Activated CD4-positive, alpha-beta T cell treated with anti-CD3 and anti-CD28 coated beads for 36 hours (primary cell): ENCODE measurements at regions not wholly inside any gene's neighbourhood (a gene's known extent, or its start where the extent isn't known, plus 50 kb on each side); places are given as distances from the start of the nearest gene placed in this dataset.

Source experiments
- ATAC-seq: fragments of 200-7000 bp; cut with Tn5 transposase; one replicate; pipeline ENCODE4 v1.10.0; 2021; ENCODE audit warnings: mild to moderate bottlenecking, moderate library complexity
- CTCF ChIA-PET: fragments of 350-600 bp; sonication (Branson Sonifier 250); formaldehyde crosslinking; loops from one replicate; lab custom pipeline; 2021; ENCODE audit warnings: antibody characterized with exemption; lab: Charles Lee
- POLR2A ChIA-PET: fragments of 350-600 bp; sonication (Branson Sonifier 250); formaldehyde crosslinking; loops from one replicate; lab custom pipeline; 2021; ENCODE audit warnings: antibody characterized with exemption, inconsistent platforms; lab: Charles Lee
- DNase-seq: peaks from one replicate; pipeline ENCODE4 v3.0.0-alpha.2; 2020
- H3K27ac Mint-ChIP-seq: one replicate; pipeline ENCODE4 v1.8.0; 2021; ENCODE audit warnings: mixed read lengths
- H3K27me3 Mint-ChIP-seq: one replicate; pipeline ENCODE4 v1.8.0; 2021; ENCODE audit warnings: mixed read lengths
- H3K36me3 Mint-ChIP-seq: one replicate; pipeline ENCODE4 v1.8.0; 2021; ENCODE audit warnings: low read depth, mixed read lengths
- H3K4me1 Mint-ChIP-seq: one replicate; pipeline ENCODE4 v1.8.0; 2021; ENCODE audit warnings: mixed read lengths
- H3K4me3 Mint-ChIP-seq: one replicate; pipeline ENCODE4 v1.8.0; 2021; ENCODE audit warnings: mild to moderate bottlenecking, moderate library complexity, mixed read lengths
- H3K9me3 Mint-ChIP-seq: one replicate; pipeline ENCODE4 v1.8.0; 2021; ENCODE audit warnings: low read depth, mixed read lengths
- intact Hi-C, 2 experiments: fragments of 100-400 bp; cut with DNase I in 1 of 2; cut with micrococcal nuclease in 1 of 2; formaldehyde crosslinking; loops; one replicate each; pipeline versions ENCODE4 v1.14.2 to v1.15.1; 2022 to 2024; cut with DNase I, micrococcal nuclease

DNA sequence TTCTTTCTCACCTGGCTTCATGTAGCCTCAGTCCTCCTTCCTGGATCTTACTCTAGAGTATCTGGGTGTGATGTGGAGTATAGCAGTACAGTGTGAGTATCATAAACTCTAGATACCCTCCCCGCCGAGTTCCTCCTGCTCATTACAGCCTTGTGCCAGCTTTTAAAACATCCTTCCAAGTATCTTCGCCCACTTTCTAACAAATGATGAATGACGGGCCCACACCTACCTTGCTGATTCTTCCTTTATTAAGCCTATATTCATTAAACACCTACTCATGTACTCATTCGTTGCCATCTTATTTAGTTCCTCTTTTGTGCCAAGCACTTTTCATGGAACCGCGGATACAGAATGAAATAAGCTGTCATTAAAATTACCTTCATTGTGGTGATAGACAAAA lies 1585.3 kb upstream of the TENM3 start:
- H3K9me3 Mint-ChIP-seq, result no peaks in the 10 kb centered on the region
- intact Hi-C loops, result no loop called here
- no peak overlapping the region for H3K4me3 Mint-ChIP-seq
- no peaks in the 10 kb centered on the region for H3K4me1 Mint-ChIP-seq
- no peaks in the 10 kb centered on the region for H3K36me3 Mint-ChIP-seq
- no peak for ATAC-seq
- H3K27ac Mint-ChIP-seq, result no peak overlapping the region
- no peak for DNase-seq
- POLR2A ChIA-PET, result no interaction called here
- CTCF ChIA-PET, result no interaction called here
- H3K27me3 Mint-ChIP-seq, result no peaks in the 10 kb centered on the region

DNA sequence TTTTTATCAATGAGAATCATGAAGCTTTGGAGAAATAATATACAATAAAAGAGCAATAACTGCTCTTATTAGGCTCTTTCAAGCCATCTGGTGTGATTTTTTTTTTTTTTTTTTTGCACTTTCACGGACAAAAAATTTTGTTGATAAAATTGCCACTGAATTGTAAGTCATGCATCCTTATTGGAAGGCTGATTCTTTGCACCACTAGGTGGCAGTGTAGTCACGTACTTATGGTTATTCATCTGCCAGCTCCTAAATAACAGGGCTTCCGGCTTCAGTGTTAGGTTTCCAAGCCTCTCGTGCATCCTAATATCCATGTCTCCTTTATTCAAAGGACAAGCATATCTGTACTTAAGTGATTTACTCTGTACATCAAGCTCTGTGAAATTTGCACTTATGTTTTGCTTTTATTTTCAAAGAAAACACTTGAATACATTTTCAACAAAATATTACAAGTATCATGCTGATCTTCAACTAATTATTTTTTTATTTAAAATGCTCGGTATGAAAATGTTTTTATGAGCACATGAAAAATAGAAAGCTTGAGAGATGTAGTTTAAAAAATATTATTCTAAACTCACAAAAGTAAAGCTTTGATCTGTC lies 1578.3 kb upstream of the TENM3 start:
- H3K9me3 Mint-ChIP-seq, result no peaks in the 10 kb centered on the region
- intact Hi-C loops, result loop anchor here in 1 of 2 experiments (2.0 to 10.0 kb wide), 3 partner anchors 280 to 798 kb away; no protein-coding TSS in a partner anchor
- H3K27me3 Mint-ChIP-seq, result no peaks in the 10 kb centered on the region
- ChIA-PET CTCF (interaction anchor here (0.6 to 2.3 kb wide), 11 partner anchors 10 to 864 kb away, joined by 3 to 9 read pairs (median 6); no protein-coding TSS in a partner anchor), POLR2A (no interaction called here)
- no peak overlapping the region for H3K27ac Mint-ChIP-seq
- ATAC-seq (peak; percentile 51), DNase-seq (peak; percentile 72)
- H3K36me3 Mint-ChIP-seq, result no peaks in the 10 kb centered on the region
- no peak overlapping the region for H3K4me3 Mint-ChIP-seq
- H3K4me1 Mint-ChIP-seq, result no peaks in the 10 kb centered on the region

DNA sequence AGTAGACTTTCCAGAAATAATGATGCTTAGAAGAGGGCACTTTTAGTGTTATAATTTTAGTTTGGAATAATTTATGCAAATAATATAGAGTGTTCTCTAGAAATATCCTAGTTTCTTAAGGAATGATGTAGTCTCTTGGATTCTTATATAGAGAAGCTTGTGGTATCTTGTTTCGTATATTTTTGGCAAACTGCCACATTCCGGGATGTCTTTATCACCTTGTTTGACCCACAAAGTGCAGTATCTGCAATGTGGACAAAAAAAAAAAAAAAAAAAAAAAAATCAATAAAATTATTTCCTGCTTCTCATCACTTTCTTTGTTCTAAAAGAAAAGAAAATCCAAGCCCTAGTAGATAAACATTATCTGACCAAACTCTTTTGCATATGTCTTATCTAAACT lies 1577.7 kb upstream of the TENM3 start:
- ChIA-PET POLR2A (no interaction called here), CTCF (interaction anchor here (0.6 to 2.3 kb wide), 11 partner anchors 10 to 863 kb away, joined by 3 to 9 read pairs (median 5); no protein-coding TSS in a partner anchor)
- H3K36me3 Mint-ChIP-seq, result no peaks in the 10 kb centered on the region
- no peak overlapping the region for H3K4me3 Mint-ChIP-seq
- DNase-seq (no peak), ATAC-seq (no peak)
- H3K4me1 Mint-ChIP-seq, result no peaks in the 10 kb centered on the region
- H3K27me3 Mint-ChIP-seq, result no peaks in the 10 kb centered on the region
- intact Hi-C loops, result loop anchor here in 1 of 2 experiments (2.0 to 10.0 kb wide), 3 partner anchors 279 to 799 kb away; no protein-coding TSS in a partner anchor
- no peaks in the 10 kb centered on the region for H3K9me3 Mint-ChIP-seq
- no peak overlapping the region for H3K27ac Mint-ChIP-seq

DNA sequence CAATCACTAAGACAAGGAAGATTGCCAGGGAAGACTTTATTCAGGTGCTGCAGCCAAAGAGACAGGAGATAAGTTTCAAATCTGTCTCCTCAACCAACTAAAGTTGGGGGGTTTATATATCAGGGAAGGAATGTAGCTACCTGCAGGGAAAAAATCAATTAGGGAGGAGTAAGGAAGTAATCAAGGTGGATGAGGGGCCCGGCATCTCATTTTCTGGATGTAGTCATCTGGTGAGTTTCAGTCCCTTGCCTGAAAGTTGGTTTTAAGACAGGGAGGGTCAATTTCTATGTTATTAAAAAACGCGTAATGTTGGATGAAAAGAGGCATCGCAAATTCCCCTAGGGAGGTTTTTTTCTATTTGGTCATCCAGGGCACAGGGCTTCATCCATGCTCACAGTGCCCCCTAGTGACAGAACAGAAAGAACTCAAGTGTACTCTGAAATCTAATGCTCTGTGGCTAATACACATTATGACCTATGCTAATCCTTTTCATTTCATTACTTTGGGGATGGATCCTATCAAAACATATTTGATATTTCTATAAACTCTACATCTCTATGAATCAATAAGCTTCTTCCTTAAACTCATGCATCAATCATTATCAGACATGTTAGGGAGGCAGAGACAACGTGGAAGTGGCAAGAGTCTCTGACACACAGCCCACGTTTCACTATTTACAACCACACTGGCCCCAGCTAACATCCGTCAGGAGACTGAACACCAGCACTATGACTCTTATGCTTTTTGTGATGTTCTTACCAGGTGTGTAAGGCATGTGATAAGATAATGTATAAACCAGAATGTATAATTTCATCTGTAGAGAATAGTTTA lies 1577.0 kb upstream of the TENM3 start:
- ATAC-seq, result peak; percentile 47
- no peak overlapping the region for H3K4me3 Mint-ChIP-seq
- ChIA-PET CTCF (interaction anchor here (0.6 to 2.3 kb wide), 7 partner anchors 12 to 799 kb away, joined by 3 to 9 read pairs (median 5); no protein-coding TSS in a partner anchor), POLR2A (no interaction called here)
- no peaks in the 10 kb centered on the region for H3K4me1 Mint-ChIP-seq
- intact Hi-C loops, result loop anchor here in 1 of 2 experiments (2.0 to 10.0 kb wide), 3 partner anchors 279 to 799 kb away; no protein-coding TSS in a partner anchor
- H3K27ac Mint-ChIP-seq, result no peak overlapping the region
- H3K36me3 Mint-ChIP-seq, result no peaks in the 10 kb centered on the region
- peak; percentile 32 for DNase-seq
- H3K27me3 Mint-ChIP-seq, result no peaks in the 10 kb centered on the region
- H3K9me3 Mint-ChIP-seq, result no peaks in the 10 kb centered on the region

DNA sequence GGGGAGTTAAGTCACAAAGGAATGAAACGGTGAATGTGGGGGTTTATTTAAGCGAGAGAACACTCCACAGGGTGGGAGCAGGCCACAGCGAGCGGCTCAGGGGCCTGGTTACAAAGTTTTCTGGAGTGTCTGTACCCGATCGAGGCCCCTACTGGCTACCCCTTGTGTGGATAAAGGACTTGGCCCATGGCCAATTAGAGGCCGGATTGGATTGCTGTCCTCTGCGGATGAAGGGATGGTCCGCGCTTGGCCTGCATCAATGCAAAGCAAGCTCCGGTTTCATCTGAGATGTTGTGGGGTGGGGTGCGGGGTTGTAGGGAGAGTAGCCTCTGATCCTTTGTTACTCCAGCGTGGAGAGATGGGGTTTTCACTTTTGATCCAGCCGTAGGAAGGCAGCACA lies 1574.5 kb upstream of the TENM3 start:
- H3K4me1 Mint-ChIP-seq, result no peaks in the 10 kb centered on the region
- H3K27ac Mint-ChIP-seq, result no peak overlapping the region
- H3K36me3 Mint-ChIP-seq, result no peaks in the 10 kb centered on the region
- POLR2A ChIA-PET, result no interaction called here
- ATAC-seq (no peak), DNase-seq (no peak)
- H3K27me3 Mint-ChIP-seq, result no peaks in the 10 kb centered on the region
- H3K4me3 Mint-ChIP-seq, result no peak overlapping the region
- CTCF ChIA-PET, result no interaction called here
- intact Hi-C loops, result loop anchor here in 1 of 2 experiments (10.0 kb wide), 2 partner anchors 276 to 476 kb away; no protein-coding TSS in a partner anchor
- H3K9me3 Mint-ChIP-seq, result no peaks in the 10 kb centered on the region

DNA sequence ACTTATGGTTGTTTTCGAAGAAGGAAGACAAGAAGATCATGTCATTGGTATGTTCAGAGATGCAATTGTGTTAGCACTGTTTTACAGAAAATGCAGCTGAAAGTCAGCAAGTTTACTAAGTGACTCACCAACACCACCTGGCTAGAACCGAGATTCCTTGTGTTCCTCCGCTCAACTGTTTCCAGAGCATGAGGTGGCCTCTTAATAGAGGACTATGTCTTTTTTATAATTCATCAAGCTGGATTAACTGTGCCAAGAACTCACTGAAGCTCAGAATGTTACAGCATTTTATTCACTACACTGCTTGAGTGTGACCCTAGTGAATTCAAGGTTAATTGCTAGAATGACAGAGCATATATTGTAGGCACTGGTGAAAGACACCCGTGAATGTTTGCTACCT lies 1573.5 kb upstream of the TENM3 start:
- H3K36me3 Mint-ChIP-seq, result no peaks in the 10 kb centered on the region
- H3K9me3 Mint-ChIP-seq, result no peaks in the 10 kb centered on the region
- no peak for DNase-seq
- no peak overlapping the region for H3K4me3 Mint-ChIP-seq
- no peaks in the 10 kb centered on the region for H3K27me3 Mint-ChIP-seq
- no peak overlapping the region for H3K27ac Mint-ChIP-seq
- intact Hi-C loops, result loop anchor here in 1 of 2 experiments (10.0 kb wide), 2 partner anchors 275 to 475 kb away; no protein-coding TSS in a partner anchor
- H3K4me1 Mint-ChIP-seq, result no peaks in the 10 kb centered on the region
- no peak for ATAC-seq
- ChIA-PET POLR2A (no interaction called here), CTCF (no interaction called here)

DNA sequence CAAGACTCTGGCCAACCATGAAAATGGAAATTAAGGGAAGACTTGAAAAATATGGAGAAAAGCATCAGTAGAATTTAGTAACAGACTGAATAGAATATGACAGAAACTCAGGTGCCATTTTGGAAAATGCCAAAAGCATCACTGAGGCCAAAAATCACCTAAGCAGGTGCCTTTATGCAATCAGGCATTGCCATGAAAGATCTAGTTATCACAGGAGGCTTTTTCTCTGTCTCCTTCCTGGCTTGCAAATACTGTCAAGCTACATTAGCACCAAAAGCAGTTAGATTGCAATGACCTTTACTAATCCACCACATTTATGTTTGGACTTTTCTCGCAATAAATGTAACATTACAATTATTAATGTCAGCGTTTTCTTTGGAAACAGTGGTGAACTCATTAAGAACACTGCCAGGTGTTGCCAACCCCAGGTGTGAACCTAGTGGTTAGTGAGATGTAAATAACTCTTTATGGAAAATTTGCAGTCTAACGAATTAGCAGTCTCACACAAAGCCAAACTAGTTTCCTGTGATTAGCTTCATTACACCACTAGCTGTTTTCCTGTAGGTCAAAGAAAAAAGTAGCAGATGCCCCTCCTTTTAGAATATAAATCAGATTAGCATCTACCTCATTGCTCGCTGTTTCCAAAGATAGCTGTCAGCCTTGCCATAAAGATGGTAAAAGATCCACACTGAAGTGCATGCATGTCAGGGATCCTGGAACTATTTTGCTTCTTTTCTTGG lies 1568.4 kb upstream of the TENM3 start:
- no peaks in the 10 kb centered on the region for H3K9me3 Mint-ChIP-seq
- POLR2A ChIA-PET, result no interaction called here
- H3K4me3 Mint-ChIP-seq, result no peak overlapping the region
- no peaks in the 10 kb centered on the region for H3K36me3 Mint-ChIP-seq
- no peaks in the 10 kb centered on the region for H3K27me3 Mint-ChIP-seq
- intact Hi-C loops, result no loop called here
- no peak overlapping the region for H3K27ac Mint-ChIP-seq
- CTCF ChIA-PET, result interaction anchor here (0.9 kb wide), 1 partner anchor 10 kb away, joined by 3 read pairs; no protein-coding TSS in a partner anchor
- H3K4me1 Mint-ChIP-seq, result no peaks in the 10 kb centered on the region
- DNase-seq (no peak), ATAC-seq (no peak)

DNA sequence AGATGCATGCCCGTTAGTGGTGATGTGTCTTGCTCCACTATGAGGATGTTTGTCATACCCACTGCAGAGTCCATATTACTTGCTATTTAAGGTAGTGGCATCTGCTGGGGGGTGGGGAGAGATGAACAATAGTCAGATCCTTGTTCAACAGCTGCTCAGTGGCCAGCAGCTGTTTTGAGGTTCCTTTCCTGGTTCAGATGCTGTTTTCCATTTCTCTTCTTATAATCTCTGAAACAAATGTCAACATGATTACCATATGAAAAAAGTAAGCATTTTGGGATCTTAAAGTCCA lies 1567.9 kb upstream of the TENM3 start:
- Mint-ChIP-seq H3K36me3 (no peaks in the 10 kb centered on the region), H3K9me3 (no peaks in the 10 kb centered on the region), H3K27me3 (no peaks in the 10 kb centered on the region), H3K4me3 (no peak overlapping the region), H3K4me1 (no peaks in the 10 kb centered on the region), H3K27ac (no peak overlapping the region)
- intact Hi-C loops, result no loop called here
- POLR2A ChIA-PET, result no interaction called here
- CTCF ChIA-PET, result interaction anchor here (0.9 kb wide), 1 partner anchor 10 kb away, joined by 3 read pairs; no protein-coding TSS in a partner anchor
- no peak for DNase-seq
- ATAC-seq, result no peak

DNA sequence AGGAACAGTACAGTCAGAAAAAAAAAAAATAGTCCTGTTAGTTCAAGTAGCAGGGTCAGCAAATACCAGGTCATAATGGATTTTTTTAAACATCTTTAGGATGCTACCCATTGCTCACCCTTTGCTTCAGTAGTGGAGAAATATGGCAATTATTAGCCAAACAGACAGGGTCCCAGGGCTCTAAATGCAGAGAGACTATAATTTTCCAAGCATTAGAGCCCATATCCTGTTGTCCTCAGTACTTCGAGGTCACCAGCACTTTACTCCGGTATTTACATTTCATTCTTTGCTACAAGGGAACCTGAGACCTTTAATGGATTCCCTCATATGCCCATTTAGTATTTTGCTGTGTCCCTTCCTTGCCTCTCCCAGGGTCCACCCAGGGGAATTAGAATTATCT lies 1562.9 kb upstream of the TENM3 start:
- no peaks in the 10 kb centered on the region for H3K9me3 Mint-ChIP-seq
- ATAC-seq, result no peak
- intact Hi-C loops, result no loop called here
- H3K27ac Mint-ChIP-seq, result no peak overlapping the region
- no peaks in the 10 kb centered on the region for H3K4me1 Mint-ChIP-seq
- H3K36me3 Mint-ChIP-seq, result no peaks in the 10 kb centered on the region
- CTCF ChIA-PET, result interaction anchor here (2.2 kb wide), 1 partner anchor 15 kb away, joined by 9 read pairs; no protein-coding TSS in a partner anchor
- POLR2A ChIA-PET, result no interaction called here
- DNase-seq, result no peak
- H3K27me3 Mint-ChIP-seq, result no peaks in the 10 kb centered on the region
- no peak overlapping the region for H3K4me3 Mint-ChIP-seq

DNA sequence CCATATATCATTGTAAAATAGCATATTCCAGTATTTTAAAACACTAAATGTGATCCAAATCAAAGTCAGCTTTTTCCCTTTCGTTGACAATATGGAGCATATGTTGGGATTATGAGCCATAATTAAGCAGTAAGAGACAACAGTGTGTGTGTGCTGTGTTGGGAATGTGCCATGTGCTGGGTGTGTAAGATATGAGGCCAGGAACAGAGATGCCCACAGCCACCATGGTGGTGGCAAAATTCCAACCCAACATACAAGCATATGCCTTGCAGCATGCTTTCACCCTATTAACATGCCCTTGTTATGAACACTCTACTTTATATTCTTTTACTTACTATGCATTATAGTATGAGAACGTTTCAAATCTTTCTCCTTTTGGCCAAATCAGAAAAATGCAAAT lies 1560.4 kb upstream of the TENM3 start:
- POLR2A ChIA-PET, result no interaction called here
- no peaks in the 10 kb centered on the region for H3K27me3 Mint-ChIP-seq
- intact Hi-C loops, result no loop called here
- H3K4me1 Mint-ChIP-seq, result no peaks in the 10 kb centered on the region
- H3K36me3 Mint-ChIP-seq, result no peaks in the 10 kb centered on the region
- no peak overlapping the region for H3K4me3 Mint-ChIP-seq
- no peak overlapping the region for H3K27ac Mint-ChIP-seq
- DNase-seq, result no peak
- ATAC-seq, result no peak
- CTCF ChIA-PET, result no interaction called here
- H3K9me3 Mint-ChIP-seq, result no peaks in the 10 kb centered on the region

DNA sequence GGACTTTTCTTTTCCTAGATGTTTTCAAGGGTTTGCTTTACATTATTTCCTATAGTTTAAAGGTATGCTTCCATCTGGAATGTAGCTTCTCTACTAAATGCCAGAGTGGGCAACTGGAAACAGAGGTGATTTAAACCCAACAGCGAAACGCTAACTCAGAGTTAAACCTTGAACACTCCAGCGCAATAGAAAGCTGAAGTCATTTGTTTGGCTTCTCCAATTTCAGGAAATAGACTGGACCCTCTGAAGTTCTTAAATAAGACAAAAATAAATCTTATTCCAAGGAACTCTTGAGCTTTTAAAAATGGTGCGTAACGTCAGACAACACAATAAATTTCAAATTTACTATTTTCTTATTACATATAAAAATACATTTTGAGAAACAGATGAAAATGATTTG lies 1560.0 kb upstream of the TENM3 start:
- Mint-ChIP-seq H3K27ac (no peak overlapping the region), H3K27me3 (no peaks in the 10 kb centered on the region), H3K4me1 (no peaks in the 10 kb centered on the region), H3K4me3 (no peak overlapping the region), H3K36me3 (no peaks in the 10 kb centered on the region), H3K9me3 (no peaks in the 10 kb centered on the region)
- intact Hi-C loops, result no loop called here
- no peak for ATAC-seq
- CTCF ChIA-PET, result no interaction called here
- POLR2A ChIA-PET, result no interaction called here
- no peak for DNase-seq
